Kidney tubule cell (primary cell): ENCODE measurements at regions not wholly inside any gene's neighbourhood (a gene's known extent, or its start where the extent isn't known, plus 50 kb on each side); places are given as distances from the start of the nearest gene placed in this dataset.

Source experiments
- DNase-seq: peaks from one replicate; pipeline ENCODE4 v3.0.0-alpha.2; 2018; ENCODE audit warnings: low spot score

GRCh38 chr18:14031053-14031452, 101.2 kb downstream of the ZNF519 start:
- peak; percentile 9 for DNase-seq

GRCh38 chr18:14029512-14029911, 102.7 kb downstream of the ZNF519 start:
- DNase-seq = no peak

GRCh38 chr18:14026199-14026598, 106.0 kb downstream of the ZNF519 start:
- DNase-seq = no peak

- no peak for DNase-seq
These were observed 106.8 kb downstream of the ZNF519 start for GRCh38 chr18:14025306-14025940.

- no peak for DNase-seq
These were observed 100.1 kb upstream of the MC2R start for GRCh38 chr18:14015416-14015815.

- DNase-seq = no peak
These were observed 99.1 kb upstream of the MC2R start for GRCh38 chr18:14014456-14014855.

GRCh38 chr18:14000884-14001283, 85.5 kb upstream of the MC2R start:
- DNase-seq = no peak

- no peak for DNase-seq
These were observed 83.9 kb upstream of the MC2R start for GRCh38 chr18:13999231-13999630.

- DNase-seq = no peak
These were observed 83.2 kb upstream of the MC2R start for GRCh38 chr18:13998571-13998970.

- no peak for DNase-seq
These were observed 78.4 kb upstream of the MC2R start for GRCh38 chr18:13993730-13994129.

GRCh38 chr18:13992826-13993540, 77.6 kb upstream of the MC2R start:
- DNase-seq = no peak

- no peak for DNase-seq
These were observed 73.9 kb upstream of the MC2R start for GRCh38 chr18:13989199-13989598.

GRCh38 chr18:13987956-13988355, 72.6 kb upstream of the MC2R start:
- no peak for DNase-seq

- DNase-seq = no peak
These were observed 68.7 kb upstream of the MC2R start for GRCh38 chr18:13984080-13984479.

- DNase-seq = no peak
These were observed 68.2 kb upstream of the MC2R start for GRCh38 chr18:13983506-13983905.

GRCh38 chr18:13982126-13982525, 66.8 kb upstream of the MC2R start:
- no peak for DNase-seq

- DNase-seq = no peak
These were observed 57.8 kb upstream of the MC2R start for GRCh38 chr18:13973061-13973575.
